ENCODE measurements at regions not wholly inside any gene's neighbourhood (a gene's known extent, or its start where the extent isn't known, plus 50 kb on each side); places are given as distances from the start of the nearest gene placed in this dataset.

DNA sequence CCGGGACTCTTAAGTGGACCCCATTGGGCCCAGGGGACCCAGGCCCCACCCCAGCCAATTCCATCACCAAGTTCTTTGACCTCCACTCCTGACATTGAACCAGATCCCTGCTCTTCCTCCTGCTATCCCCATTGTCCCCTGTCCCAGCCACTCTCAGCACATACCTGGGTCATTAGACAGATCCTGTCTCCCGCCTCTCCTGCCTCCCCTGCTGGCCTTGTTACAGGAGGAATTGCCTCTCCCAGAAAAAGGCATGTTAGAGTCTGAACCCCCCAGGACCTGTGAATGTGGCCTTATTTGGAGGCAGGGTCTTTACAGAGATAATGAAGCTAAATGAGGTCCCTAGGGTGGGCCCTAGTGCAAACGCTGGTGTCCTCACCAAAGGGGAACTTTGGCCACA, 301.9 kb downstream of the NPHP4 start:
- no peak for TF ChIP-seq CTCF (IDR thresholded peaks at IDR 0.05)
- no peak for TF ChIP-seq EZH2phosphoT487 (IDR thresholded peaks at IDR 0.05)
- no peak for TF ChIP-seq EZH2 (IDR thresholded peaks at IDR 0.05)

Measured in neural progenitor cell (in vitro differentiated cells).